GM12874 (cell line): ENCODE measurements at regions not wholly inside any gene's neighbourhood (a gene's known extent, or its start where the extent isn't known, plus 50 kb on each side); places are given as distances from the start of the nearest gene placed in this dataset.

Source experiments
- CTCF ChIP-seq: IDR thresholded peaks from 2 replicates; pipeline ENCODE4 v1.5.1; 2011; ENCODE audit warnings: low read depth, mild to moderate bottlenecking, control low read depth, low read length, moderate library complexity; ENCODE audit not compliant: insufficient read depth

- no peak for TF ChIP-seq CTCF
Measured at GRCh38 chr2:7648221-7648795, 731.1 kb downstream of the RNF144A start.

GRCh38 chr2:7649461-7650228 lies 732.4 kb downstream of the RNF144A start:
- TF ChIP-seq CTCF, result no peak

GRCh38 chr2:7653617-7654016 lies 736.4 kb downstream of the RNF144A start:
- no peak for TF ChIP-seq CTCF

- TF ChIP-seq CTCF, result no peak
Measured at GRCh38 chr2:7655629-7656028, 738.4 kb downstream of the RNF144A start.

- TF ChIP-seq CTCF, result no peak
Measured at GRCh38 chr2:7658486-7658885, 741.3 kb downstream of the RNF144A start.

- TF ChIP-seq CTCF, result no peak
Measured at GRCh38 chr2:7660816-7661215, 743.6 kb downstream of the RNF144A start.

GRCh38 chr2:7661502-7661901 lies 744.3 kb downstream of the RNF144A start:
- no peak for TF ChIP-seq CTCF
